K562 (cell line): ENCODE measurements at regions not wholly inside any gene's neighbourhood (a gene's known extent, or its start where the extent isn't known, plus 50 kb on each side); places are given as distances from the start of the nearest gene placed in this dataset.

Experiments used
- ATAC-seq: fragments of 200-7000 bp; cut with Tn5 transposase; 3 replicates; pipeline ENCODE4 v1.9.1; 2020; ENCODE audit warnings: moderate library complexity
- BruUV-seq: library from RNA; stranded (reverse); fragments of 400-500 nt; replicated peaks from 2 replicates; lab custom pipeline; 2021; lab: Mats Ljungman, UMichigan
- CTCF ChIA-PET: fragments of 300-600 bp; formaldehyde crosslinking; extraction: SDS; loops from one replicate; lab custom pipeline; 2021; ENCODE audit warnings: low intra/inter-chr PET ratio; lab: Yijun Ruan, JAX
- POLR2A ChIA-PET: fragments of 300-600, 350-650 bp; sonication (Branson Sonifier 250); formaldehyde crosslinking; extraction: SDS; loops from one replicate; lab custom pipeline; 2021; ENCODE audit warnings: antibody characterized with exemption, inconsistent platforms; lab: Yijun Ruan, JAX
- DNase-seq, 4 experiments: peaks; one replicate each; pipeline versions ENCODE4 v3.0.0 to v3.0.0-alpha.2; 2011 to 2018; ENCODE audit warnings: low spot score in 3 of 4, mixed read lengths in 3 of 4; ENCODE audit errors: extremely low read depth in 1 of 4
- FAIRE-seq: peaks from 2 replicates; lab custom pipeline; 2011; peaks lifted over from hg19 to GRCh38; lab: Jason Lieb, UNC
- H2AFZ ChIP-seq: 2 replicates; pipeline ENCODE4 v1.6.0; 2011; ENCODE audit warnings: low read depth, low read length, control low read depth, inconsistent platforms
- H3K27ac ChIP-seq: fragments of 200-600 bp; 3 replicates; pipeline ENCODE4 v1.8.0; 2011; ENCODE audit warnings: low read depth, mild to moderate bottlenecking, control low read depth, inconsistent platforms, low read length, moderate library complexity, mixed read lengths; ENCODE audit errors: extremely low read depth
- H3K27me3 ChIP-seq, 2 experiments: fragments of 300-600 bp in 1 of 2; 2 replicates in 1 of 2; 3 replicates in 1 of 2; pipeline versions ENCODE4 v1.6.0 to v1.8.0; 2011; ENCODE audit warnings: inconsistent platforms in 2 of 2, low read length in 2 of 2, mild to moderate bottlenecking in 1 of 2, mixed read lengths in 1 of 2, moderate library complexity in 1 of 2; ENCODE audit not compliant: control insufficient read depth in 2 of 2, insufficient read depth in 2 of 2
- H3K36me3 ChIP-seq: fragments of 300-600 bp; 3 replicates; pipeline ENCODE4 v1.8.0; 2011; ENCODE audit warnings: mild to moderate bottlenecking, low read length, inconsistent platforms; ENCODE audit not compliant: control insufficient read depth, insufficient read depth
- H3K4me1 ChIP-seq, 2 experiments: fragments of 200-600 bp in 1 of 2; replicated peaks in 1 of 2; 2 replicates in 1 of 2; 3 replicates in 1 of 2; pipeline versions ENCODE4 v1.5.1 to v1.8.0; 2011; ENCODE audit warnings: inconsistent platforms in 2 of 2, low read length in 2 of 2, mild to moderate bottlenecking in 1 of 2, mixed read lengths in 1 of 2, moderate library complexity in 1 of 2; ENCODE audit not compliant: control insufficient read depth in 2 of 2, insufficient read depth in 2 of 2
- H3K4me2 ChIP-seq: 2 replicates; pipeline ENCODE4 v1.6.1; 2011; ENCODE audit warnings: low read length, control low read depth, inconsistent platforms, mixed read lengths; ENCODE audit not compliant: insufficient read depth
- H3K4me3 ChIP-seq: fragments of 200-600 bp; sonication (generic), shearing (Covaris generic); 2 replicates; pipeline ENCODE4 v1.5.1; 2016; ENCODE audit warnings: control low read depth, inconsistent platforms
- H3K79me2 ChIP-seq: fragments of 200-600 bp; 3 replicates; pipeline ENCODE4 v1.8.0; 2011; ENCODE audit warnings: low read length, inconsistent platforms; ENCODE audit not compliant: control insufficient read depth, insufficient read depth
- H3K9ac ChIP-seq, 2 experiments: 2 replicates each; pipeline versions ENCODE4 v1.6.0 to v1.6.1; 2011; ENCODE audit warnings: low read depth in 2 of 2, low read length in 2 of 2, control low read depth in 1 of 2, inconsistent platforms in 1 of 2, mild to moderate bottlenecking in 1 of 2, mixed read lengths in 1 of 2; ENCODE audit not compliant: insufficient read depth in 1 of 2
- H3K9me1 ChIP-seq: one replicate; pipeline ENCODE4 v1.6.0; 2011; ENCODE audit warnings: inconsistent platforms, mild to moderate bottlenecking, low read length, moderate library complexity; ENCODE audit not compliant: control insufficient read depth, insufficient read depth
- H3K9me3 ChIP-seq: replicated peaks from 2 replicates; pipeline ENCODE4 v1.5.1; 2011; ENCODE audit warnings: low read depth, low read length, inconsistent platforms; ENCODE audit not compliant: control insufficient read depth, insufficient read depth
- H4K20me1 ChIP-seq: replicated peaks from 2 replicates; pipeline ENCODE4 v1.6.1; 2011; ENCODE audit warnings: low read length, inconsistent platforms, mixed read lengths; ENCODE audit not compliant: control insufficient read depth, insufficient read depth
- KDM1A ChIP-seq, 2 experiments: fragments of 450-650 bp; IDR thresholded peaks; 2 replicates each; pipeline ENCODE4 v1.6.1; 2016; ENCODE audit warnings: mild to moderate bottlenecking in 2 of 2
- MEIS2 ChIP-seq: fragments of 450-650 bp; IDR thresholded peaks from 2 replicates; pipeline ENCODE4 v1.6.1; 2014; ENCODE audit warnings: mild to moderate bottlenecking; ENCODE audit not compliant: partially characterized antibody
- SMAD4 ChIP-seq: fragments of 250-450 bp; sonication (Bioruptor Pico); conservative IDR thresholded peaks from 2 replicates; pipeline ENCODE4 v1.8.0; 2021; ENCODE audit warnings: inconsistent platforms, mild to moderate bottlenecking, moderate library complexity
- ZNF384 ChIP-seq: IDR thresholded peaks from 2 replicates; pipeline ENCODE4 v1.6.1; 2012; ENCODE audit warnings: low read depth, low read length, improper control_type of control experiment
- WGBS: fragments of 100-300 bp; shearing (Covaris generic); methylation state at CpG from one replicate; pipeline ENCODE4 v1.1.6; 2016; ENCODE audit warnings: low coverage, mixed read lengths; ENCODE audit not compliant: insufficient coverage; ENCODE audit errors: missing lambda C conversion rate; 5-methylcytosine and 5-hydroxymethylcytosine counted together
- in situ Hi-C: fragments of 300-500 bp; cut with MboI; formaldehyde crosslinking; loops from 4 replicates; pipeline ENCODE4 v1.15.0; 2018; ENCODE audit warnings: inconsistent platforms, mixed read lengths
- intact Hi-C: fragments of 100-400 bp; cut with micrococcal nuclease; formaldehyde crosslinking; loops from 2 replicates; pipeline ENCODE4 v1.14.2; 2022
- TF ChIP-seq, protein P1 (sequence below): fragments of 250-450 bp; sonication (Bioruptor Pico); IDR thresholded peaks from 2 replicates; pipeline ENCODE4 v1.4.0; 2020; ENCODE audit warnings: borderline replicate concordance

DNA sequence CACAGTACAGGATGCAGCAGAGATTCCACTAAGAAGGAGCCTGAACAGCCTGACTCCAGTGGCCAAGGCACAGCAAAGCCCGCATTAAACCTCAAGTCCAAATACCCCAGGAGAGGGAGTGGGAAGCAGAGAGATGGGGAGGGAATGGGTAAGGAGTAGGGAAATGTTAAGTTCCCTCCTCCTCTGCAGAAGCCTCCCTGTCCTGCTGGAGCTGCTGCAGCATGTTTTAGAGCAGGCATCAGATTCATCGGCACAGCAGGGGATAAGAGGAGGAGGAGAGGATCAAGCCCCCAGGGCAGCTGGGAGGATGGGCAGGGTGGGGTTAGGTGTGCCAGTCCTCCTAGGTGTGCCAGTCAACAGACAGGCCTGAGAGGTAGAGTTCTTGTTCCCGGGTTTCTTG lies 709.7 kb downstream of the PTPRU start:
- CTCF ChIA-PET: no interaction called here
- POLR2A ChIA-PET: no interaction called here

DNA sequence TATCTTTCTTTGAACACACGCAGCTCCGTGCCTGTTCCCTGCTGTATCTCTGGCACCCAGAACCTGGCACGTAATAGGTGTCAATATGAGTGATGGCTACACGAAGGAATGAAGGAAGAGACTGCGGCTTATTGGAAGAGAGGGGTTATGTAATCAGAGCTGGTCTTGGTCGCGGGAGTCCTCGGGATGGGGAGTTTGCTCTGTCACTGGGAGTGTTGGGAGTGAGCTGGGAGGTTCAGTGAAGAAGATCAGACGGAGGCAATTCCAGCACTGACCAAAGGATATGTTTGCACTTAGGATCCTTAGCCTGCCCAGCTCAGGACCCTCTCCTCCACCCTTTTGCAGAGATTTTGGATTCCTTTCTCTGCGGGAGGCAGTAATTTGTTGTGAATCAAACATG lies 709.1 kb downstream of the PTPRU start:
- H3K4me3 ChIP-seq: no peak overlapping the region
- DNase-seq (no peak), ATAC-seq (no peak)
- POLR2A ChIA-PET: interaction anchor here (1.6 kb wide), 1 partner anchor 14 kb away, joined by 9 read pairs; no protein-coding TSS in a partner anchor
- H4K20me1 ChIP-seq: no peaks in the 10 kb centered on the region
- in situ Hi-C loops: no loop called here
- WGBS: 3% methylated on average over 10 of the region's 10 CpGs
- TF ChIP-seq, protein P1, sequence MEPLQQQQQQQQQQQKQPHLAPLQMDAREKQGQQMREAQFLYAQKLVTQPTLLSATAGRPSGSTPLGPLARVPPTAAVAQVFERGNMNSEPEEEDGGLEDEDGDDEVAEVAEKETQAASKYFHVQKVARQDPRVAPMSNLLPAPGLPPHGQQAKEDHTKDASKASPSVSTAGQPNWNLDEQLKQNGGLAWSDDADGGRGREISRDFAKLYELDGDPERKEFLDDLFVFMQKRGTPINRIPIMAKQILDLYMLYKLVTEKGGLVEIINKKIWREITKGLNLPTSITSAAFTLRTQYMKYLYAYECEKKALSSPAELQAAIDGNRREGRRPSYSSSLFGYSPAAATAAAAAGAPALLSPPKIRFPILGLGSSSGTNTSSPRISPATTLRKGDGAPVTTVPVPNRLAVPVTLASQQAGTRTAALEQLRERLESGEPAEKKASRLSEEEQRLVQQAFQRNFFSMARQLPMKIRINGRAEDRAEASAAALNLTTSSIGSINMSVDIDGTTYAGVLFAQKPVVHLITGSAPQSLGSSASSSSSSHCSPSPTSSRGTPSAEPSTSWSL (CRISPR knock-in tag): no peak
- TF ChIP-seq MEIS2: peak; percentile 6
- TF ChIP-seq, all 486 proteins: peak for 1
- CTCF ChIA-PET: no interaction called here
- H3K27ac ChIP-seq: no peak overlapping the region
- FAIRE-seq: no peak
- BruUV-seq: no TSS peak
- H2AFZ ChIP-seq: no peak overlapping the region
- H3K36me3 ChIP-seq: no peaks in the 10 kb centered on the region
- intact Hi-C loops: no loop called here
- no peaks in the 10 kb centered on the region for H3K4me1 ChIP-seq
- no peaks in the 10 kb centered on the region for H3K9me3 ChIP-seq
- no peaks in the 10 kb centered on the region for H3K27me3 ChIP-seq
- no peaks in the 10 kb centered on the region for H3K9me1 ChIP-seq
- H3K9ac ChIP-seq: no peak overlapping the region
- H3K79me2 ChIP-seq: no peaks in the 10 kb centered on the region
- no peak overlapping the region for H3K4me2 ChIP-seq

More for the DNA sequence above, 709.7 kb downstream of the PTPRU start:
- H3K79me2 ChIP-seq: no peaks in the 10 kb centered on the region
- H2AFZ ChIP-seq: no peak overlapping the region
- no peak overlapping the region for H3K4me3 ChIP-seq
- intact Hi-C loops: no loop called here
- H3K9me1 ChIP-seq: no peaks in the 10 kb centered on the region
- FAIRE-seq: no peak
- no peaks in the 10 kb centered on the region for H3K4me1 ChIP-seq
- no TSS peak for BruUV-seq
- H3K9me3 ChIP-seq: no peaks in the 10 kb centered on the region
- TF ChIP-seq ZNF384 (no peak), SMAD4 (CRISPR knock-in tag) (no peak), KDM1A (IDR thresholded peaks at IDR 0.05) (no peak)
- TF ChIP-seq, all 486 proteins: peak for 0
- in situ Hi-C loops: no loop called here
- no peaks in the 10 kb centered on the region for H3K36me3 ChIP-seq
- no peak for ATAC-seq
- DNase-seq: no peak
- H3K9ac ChIP-seq: no peak overlapping the region
- 4% methylated on average over 3 of the region's 3 CpGs for WGBS
- no peaks in the 10 kb centered on the region for H3K27me3 ChIP-seq
- no peak overlapping the region for H3K27ac ChIP-seq
- no peaks in the 10 kb centered on the region for H4K20me1 ChIP-seq
- H3K4me2 ChIP-seq: no peak overlapping the region
